Adrenal gland (tissue), 9 donors: ENCODE measurements at regions not wholly inside any gene's neighbourhood (a gene's known extent, or its start where the extent isn't known, plus 50 kb on each side); places are given as distances from the start of the nearest gene placed in this dataset.

Source experiments
- DNase-seq, 7 donors: peaks; one replicate each; pipeline ENCODE4 v3.0.0-alpha.2; 2019 to 2020
- H3K27ac ChIP-seq, 5 donors: fragments of 200-600 bp; sonication (generic) in 4 of 5; 1 replicate in 3 of 5; 2 replicates in 2 of 5; pipeline versions ENCODE4 v1.5.1 to v1.8.0; 2016 to 2020; ENCODE audit warnings: mild to moderate bottlenecking in 1 of 5
- H3K27me3 ChIP-seq: fragments of 200-600 bp; 2 replicates; pipeline ENCODE4 v1.8.0; 2021
- H3K36me3 ChIP-seq, 2 donors: fragments of 200-600 bp; replicated peaks in 1 of 2; 1 replicate in 1 of 2; 2 replicates in 1 of 2; pipeline versions ENCODE4 v1.5.1 to v1.8.0; 2018 to 2022
- H3K4me1 ChIP-seq, 2 donors: fragments of 200-600 bp; replicated peaks in 1 of 2; 1 replicate in 1 of 2; 2 replicates in 1 of 2; pipeline versions ENCODE4 v1.5.1 to v1.8.0; 2018 to 2021
- H3K4me3 ChIP-seq, 4 donors: fragments of 200-600 bp; sonication (generic) in 3 of 4; one replicate each; pipeline ENCODE4 v1.5.1; 2016 to 2018
- H3K9me3 ChIP-seq, 3 donors: fragments of 200-600 bp; sonication (generic) in 1 of 3; replicated peaks in 1 of 3; 1 replicate in 2 of 3; 2 replicates in 1 of 3; pipeline versions ENCODE4 v1.5.1 to v1.8.0; 2016 to 2021
- POLR2A ChIP-seq, 2 donors: fragments of 450-650 bp; IDR thresholded peaks; one replicate each; pipeline ENCODE4 v1.6.1; 2017; ENCODE audit warnings: antibody characterized with exemption in 2 of 2, mild to moderate bottlenecking in 2 of 2, moderate library complexity in 1 of 2
- WGBS, 4 donors: extraction: QIAGEN DNeasy Blood & Tissue Kit in 2 of 4; methylation state at CpG; one replicate each; pipeline versions ENCODE4 v1.1.5 to v1.1.7; 2013 to 2017; 5-methylcytosine and 5-hydroxymethylcytosine counted together
- intact Hi-C, 2 donors: fragments of 100-400 bp; cut with DNase I; formaldehyde crosslinking; loops; one replicate each; pipeline versions ENCODE4 v1.14.1 to v1.15.0; 2022 to 2023
- TF ChIP-seq, protein P1 (sequence below), 6 experiments: fragments of 450-650 bp in 4 of 6; fragments of 200-600 bp in 2 of 6; sonication (generic) in 1 of 6; IDR thresholded peaks; 1 replicate in 5 of 6; 2 replicates in 1 of 6; pipeline versions ENCODE4 v1.5.1 to v1.8.0; 2016 to 2021; ENCODE audit warnings: antibody characterized with exemption in 6 of 6, mild to moderate bottlenecking in 2 of 6, moderate library complexity in 1 of 6
- donor health status: healthy with polysubstance abuse.
- donor health status: Bipolar disorder and iron deficiency.
- donor health status: DM: yes; HTN: yes; CAD: no.
- donor health status: DM: no; HTN: no; CAD: no.
- donor health status: DM: no; HTN: no; CAD: no.

DNA sequence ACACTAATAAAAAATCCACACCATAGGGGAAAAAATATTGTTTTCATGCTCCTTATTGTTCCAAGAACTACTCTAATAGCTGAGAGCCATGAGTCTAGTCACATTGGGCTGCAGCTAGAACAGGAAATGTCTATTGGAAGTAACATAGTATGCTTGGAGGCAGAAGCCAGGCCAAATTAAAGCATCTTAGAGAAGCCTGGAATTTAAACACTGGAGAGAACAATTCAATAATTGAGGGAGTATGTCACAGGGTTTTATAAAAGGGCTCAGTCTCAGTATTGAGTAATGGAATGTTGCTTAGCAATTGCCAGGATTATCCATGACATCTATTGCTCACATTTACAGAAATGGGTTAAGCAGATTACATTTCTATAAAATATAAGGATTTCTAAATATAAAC lies 471.3 kb downstream of the LMO4 start:
- H3K36me3 ChIP-seq: no peaks in the 10 kb centered on the region
- no peaks in the 10 kb centered on the region for H3K9me3 ChIP-seq
- H3K4me1 ChIP-seq: peaks cover 0 to 14% of the 10 kb centered on the region in 2 donors
- TF ChIP-seq, protein P1, sequence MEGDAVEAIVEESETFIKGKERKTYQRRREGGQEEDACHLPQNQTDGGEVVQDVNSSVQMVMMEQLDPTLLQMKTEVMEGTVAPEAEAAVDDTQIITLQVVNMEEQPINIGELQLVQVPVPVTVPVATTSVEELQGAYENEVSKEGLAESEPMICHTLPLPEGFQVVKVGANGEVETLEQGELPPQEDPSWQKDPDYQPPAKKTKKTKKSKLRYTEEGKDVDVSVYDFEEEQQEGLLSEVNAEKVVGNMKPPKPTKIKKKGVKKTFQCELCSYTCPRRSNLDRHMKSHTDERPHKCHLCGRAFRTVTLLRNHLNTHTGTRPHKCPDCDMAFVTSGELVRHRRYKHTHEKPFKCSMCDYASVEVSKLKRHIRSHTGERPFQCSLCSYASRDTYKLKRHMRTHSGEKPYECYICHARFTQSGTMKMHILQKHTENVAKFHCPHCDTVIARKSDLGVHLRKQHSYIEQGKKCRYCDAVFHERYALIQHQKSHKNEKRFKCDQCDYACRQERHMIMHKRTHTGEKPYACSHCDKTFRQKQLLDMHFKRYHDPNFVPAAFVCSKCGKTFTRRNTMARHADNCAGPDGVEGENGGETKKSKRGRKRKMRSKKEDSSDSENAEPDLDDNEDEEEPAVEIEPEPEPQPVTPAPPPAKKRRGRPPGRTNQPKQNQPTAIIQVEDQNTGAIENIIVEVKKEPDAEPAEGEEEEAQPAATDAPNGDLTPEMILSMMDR (IDR thresholded peaks at IDR 0.05): no peak
- TF ChIP-seq POLR2A (IDR thresholded peaks at IDR 0.05): no peak
- intact Hi-C loops: no loop called here
- H3K4me3 ChIP-seq: no peak overlapping the region
- H3K27me3 ChIP-seq: no peaks in the 10 kb centered on the region
- H3K27ac ChIP-seq: no peak overlapping the region
- DNase-seq: no peak

DNA sequence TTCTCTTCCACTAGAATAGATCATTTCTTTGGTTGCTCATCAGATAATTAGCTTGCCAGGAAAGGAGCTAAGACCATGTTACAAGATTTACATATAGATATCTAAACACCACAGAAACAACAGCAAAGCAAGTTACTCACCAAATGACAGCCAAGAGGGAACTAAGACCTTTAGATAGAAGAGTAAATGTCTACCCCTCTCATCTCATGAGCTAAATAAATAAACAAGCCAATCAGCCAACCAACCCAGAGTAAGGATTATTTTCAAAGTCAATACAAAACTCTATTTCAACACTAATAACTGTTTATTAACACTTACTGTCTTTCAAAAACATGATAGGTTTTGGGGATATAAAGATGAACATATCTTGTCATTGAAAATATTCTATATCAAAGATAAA lies 474.7 kb downstream of the LMO4 start:
- intact Hi-C loops: no loop called here
- no peak for DNase-seq
- Histone ChIP-seq H3K27me3 (no peaks in the 10 kb centered on the region), H3K4me1 (no peaks in the 10 kb centered on the region), H3K4me3 (no peak overlapping the region), H3K9me3 (no peaks in the 10 kb centered on the region), H3K27ac (no peak overlapping the region), H3K36me3 (no peaks in the 10 kb centered on the region)
- TF ChIP-seq POLR2A (IDR thresholded peaks at IDR 0.05): no peak
- TF ChIP-seq, protein P1 (IDR thresholded peaks at IDR 0.05): no peak

DNA sequence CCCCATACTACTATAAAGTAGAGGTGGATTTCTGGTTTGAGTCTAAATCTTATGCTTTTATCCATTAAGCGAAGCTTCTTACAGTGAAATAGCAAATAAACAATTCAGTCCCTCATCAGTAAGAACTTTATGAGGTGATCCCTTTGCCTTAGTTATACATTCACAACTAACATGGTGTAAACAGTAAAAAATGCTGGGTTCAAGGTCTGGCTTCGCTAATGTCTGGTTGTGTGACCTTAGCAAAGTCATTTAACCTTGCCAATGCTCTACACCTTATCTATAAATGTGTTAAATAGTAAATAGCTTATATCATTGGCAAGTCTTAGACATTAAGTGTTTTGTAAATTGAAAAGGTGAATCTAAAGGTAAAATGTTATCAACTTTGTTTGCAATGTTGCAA lies 475.4 kb downstream of the LMO4 start:
- no peak for TF ChIP-seq POLR2A (IDR thresholded peaks at IDR 0.05)
- TF ChIP-seq, protein P1 (IDR thresholded peaks at IDR 0.05): no peak
- H3K36me3 ChIP-seq: no peaks in the 10 kb centered on the region
- H3K4me1 ChIP-seq: no peaks in the 10 kb centered on the region
- DNase-seq: no peak
- WGBS, 4 donors: 77 to 87% (median 81%) methylated on average over 2 of the region's 2 CpGs
- no peak overlapping the region for H3K27ac ChIP-seq
- no peaks in the 10 kb centered on the region for H3K27me3 ChIP-seq
- H3K9me3 ChIP-seq: no peaks in the 10 kb centered on the region
- intact Hi-C loops: no loop called here
- no peak overlapping the region for H3K4me3 ChIP-seq

DNA sequence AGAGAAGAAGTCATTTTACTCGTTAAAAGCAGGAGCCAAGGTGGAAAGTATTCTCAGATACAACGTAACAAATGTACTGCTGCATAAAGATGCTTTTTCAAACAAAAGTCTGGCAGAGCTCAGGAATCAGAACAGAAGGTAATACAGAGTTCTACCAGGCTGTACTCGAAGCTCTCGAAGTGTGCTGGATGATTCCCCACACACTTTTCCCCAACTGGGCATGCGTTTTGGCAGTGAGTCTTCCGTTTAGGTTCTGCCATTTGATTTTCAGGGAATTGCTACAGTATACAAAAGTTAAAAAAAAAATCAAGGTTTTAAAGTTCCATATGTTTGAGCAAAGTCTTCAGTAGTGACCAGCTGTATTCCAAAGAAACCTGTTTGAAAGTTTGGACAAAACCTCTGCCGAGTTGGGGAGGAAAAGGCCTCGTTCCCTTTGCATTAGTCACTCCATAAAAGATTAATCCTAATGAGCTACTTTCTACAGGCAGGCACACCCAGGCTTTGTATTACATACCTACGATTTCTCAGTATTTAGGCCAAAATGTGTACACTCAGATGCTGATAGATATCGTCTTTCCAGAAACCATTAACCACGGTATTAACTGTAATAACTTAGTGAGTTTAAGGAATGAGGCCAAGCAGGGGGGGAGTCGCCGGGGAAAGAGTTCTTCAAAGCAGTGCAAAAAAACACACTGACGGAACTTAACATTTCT lies 477.1 kb downstream of the LMO4 start:
- H3K36me3 ChIP-seq: no peaks in the 10 kb centered on the region
- TF ChIP-seq, protein P1 (IDR thresholded peaks at IDR 0.05): no peak
- no peak for TF ChIP-seq POLR2A (IDR thresholded peaks at IDR 0.05)
- no peaks in the 10 kb centered on the region for H3K27me3 ChIP-seq
- intact Hi-C loops: no loop called here
- H3K27ac ChIP-seq: no peak overlapping the region
- no peaks in the 10 kb centered on the region for H3K4me1 ChIP-seq
- DNase-seq: no peak
- H3K4me3 ChIP-seq: no peak overlapping the region
- WGBS, 4 donors: 62 to 77% (median 73%) methylated on average over 14 of the region's 14 CpGs
- H3K9me3 ChIP-seq: no peaks in the 10 kb centered on the region
